NOMO-1 treated with DMSO at 0.1 percent for 48 hours (cell line): ENCODE measurements at regions not wholly inside any gene's neighbourhood (a gene's known extent, or its start where the extent isn't known, plus 50 kb on each side); places are given as distances from the start of the nearest gene placed in this dataset.
"Not testable (repeated sequence)": the region's sequence is repeated elsewhere in the genome, so short reads cannot be mapped to it uniquely, and the experiment has no call there.

Experiments
- DNase-seq: peaks from one replicate; lab custom pipeline; 2025; ENCODE audit not compliant: unreplicated experiment; lab: John Stamatoyannopoulos, UW

- DNase-seq, result no peak
Measured at GRCh38 chr6:56839533-56840183, 115.2 kb upstream of the BEND6 start.

- DNase-seq, result no peak
Measured at GRCh38 chr6:56838965-56839364, 115.9 kb upstream of the BEND6 start.

- DNase-seq, result no peak
Measured at GRCh38 chr6:56838016-56838555, 116.8 kb upstream of the BEND6 start.

GRCh38 chr6:56837322-56837894 lies 117.5 kb upstream of the BEND6 start:
- DNase-seq, result no peak

GRCh38 chr6:56835612-56836011 lies 119.3 kb upstream of the BEND6 start:
- no peak for DNase-seq

- no peak for DNase-seq
Measured at GRCh38 chr6:56833873-56834272, 121.0 kb upstream of the BEND6 start.

GRCh38 chr6:56833127-56833791 lies 121.6 kb upstream of the BEND6 start:
- no peak for DNase-seq

GRCh38 chr6:56832225-56832624 lies 122.7 kb upstream of the BEND6 start:
- DNase-seq, result no peak

GRCh38 chr6:56831334-56831733 lies 123.6 kb upstream of the BEND6 start:
- DNase-seq, result no peak

- DNase-seq, result no peak
Measured at GRCh38 chr6:56827908-56828649, 126.8 kb upstream of the BEND6 start.

- DNase-seq, result not testable (repeated sequence)
Measured at GRCh38 chr6:56824431-56824830, 130.5 kb upstream of the BEND6 start.

- DNase-seq, result no peak
Measured at GRCh38 chr6:56821005-56821432, 133.9 kb upstream of the BEND6 start.

- no peak for DNase-seq
Measured at GRCh38 chr6:56820060-56820459, 134.8 kb upstream of the BEND6 start.

GRCh38 chr6:56819604-56820003 lies 135.3 kb upstream of the BEND6 start:
- no peak for DNase-seq

GRCh38 chr6:56816370-56816769 lies 138.5 kb upstream of the BEND6 start:
- DNase-seq, result no peak

GRCh38 chr6:56815436-56815835 lies 139.5 kb upstream of the BEND6 start:
- no peak for DNase-seq

GRCh38 chr6:56814802-56815201 lies 140.1 kb upstream of the BEND6 start:
- DNase-seq, result no peak

GRCh38 chr6:56814308-56814707 lies 140.6 kb upstream of the BEND6 start:
- no peak for DNase-seq

- not testable (repeated sequence) for DNase-seq
Measured at GRCh38 chr6:56812851-56813250, 142.1 kb upstream of the BEND6 start.

GRCh38 chr6:56808871-56809359 lies 146.0 kb upstream of the BEND6 start:
- DNase-seq, result no peak

- DNase-seq, result no peak
Measured at GRCh38 chr6:56807989-56808337, 146.9 kb upstream of the BEND6 start.
